Lower leg skin (tissue), 3 donors: ENCODE measurements at regions not wholly inside any gene's neighbourhood (a gene's known extent, or its start where the extent isn't known, plus 50 kb on each side); places are given as distances from the start of the nearest gene placed in this dataset.

ENCODE experiments used
- CTCF ChIP-seq, 3 donors: fragments of 450-650 bp; IDR thresholded peaks; one replicate each; pipeline ENCODE4 v1.5.1; 2016; ENCODE audit warnings: antibody characterized with exemption in 3 of 3, mild to moderate bottlenecking in 3 of 3, moderate library complexity in 2 of 3
- POLR2A ChIP-seq, 2 donors: fragments of 450-650 bp; IDR thresholded peaks; one replicate each; pipeline ENCODE4 v1.6.1; 2016 to 2017; ENCODE audit warnings: antibody characterized with exemption in 2 of 2, mild to moderate bottlenecking in 1 of 2, moderate library complexity in 1 of 2

GRCh38 chr22:49718396-49718795 lies 109.3 kb downstream of the BRD1 start:
- TF ChIP-seq CTCF (IDR thresholded peaks at IDR 0.05) = no peak
- TF ChIP-seq POLR2A (IDR thresholded peaks at IDR 0.05) = no peak
